MV-4-11 (cell line): ENCODE measurements at regions not wholly inside any gene's neighbourhood (a gene's known extent, or its start where the extent isn't known, plus 50 kb on each side); places are given as distances from the start of the nearest gene placed in this dataset.
A peak's percentile ranks its signal among the peaks of the same experiment; 100 is the strongest.

Experiments used
- DNase-seq: peaks from one replicate; lab custom pipeline; 2025; lab: John Stamatoyannopoulos, UW

DNA sequence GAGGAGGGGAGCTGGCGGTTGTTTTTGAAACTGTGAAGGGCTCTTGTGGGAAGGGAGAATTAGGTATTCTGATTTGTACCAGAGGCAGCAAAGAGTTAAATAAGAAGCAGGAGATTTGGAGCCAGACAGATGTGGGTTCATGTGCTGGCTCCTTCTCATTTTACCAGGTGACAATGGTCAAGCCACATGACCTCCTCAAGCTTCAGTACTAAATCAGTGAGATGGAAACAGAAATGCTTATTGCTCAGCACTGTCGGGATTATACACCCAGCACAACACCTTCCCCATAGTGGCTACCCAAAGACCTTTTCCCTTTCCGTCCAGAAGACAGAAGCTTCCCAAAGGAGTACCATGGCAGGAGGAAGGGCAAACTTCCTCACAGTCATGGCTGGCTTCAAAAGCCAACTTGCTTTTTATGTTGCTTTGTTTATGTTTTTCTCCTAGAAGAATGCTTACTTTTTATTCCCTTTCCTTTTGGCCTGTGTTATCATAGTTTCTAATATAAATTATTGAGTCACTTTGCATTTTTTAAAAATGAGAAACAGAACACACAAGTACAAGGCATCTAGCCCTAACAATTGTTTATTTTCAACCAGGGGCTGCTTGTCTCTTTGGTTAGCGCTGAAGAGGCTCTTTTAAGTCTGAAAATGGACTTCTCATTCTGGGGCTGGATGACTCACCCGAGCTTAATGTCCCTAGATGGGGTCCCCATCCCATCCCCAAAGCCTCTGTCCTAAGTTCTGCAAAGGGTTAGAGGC lies 181.5 kb upstream of the ZBED5 start:
- DNase-seq, result no peak

DNA sequence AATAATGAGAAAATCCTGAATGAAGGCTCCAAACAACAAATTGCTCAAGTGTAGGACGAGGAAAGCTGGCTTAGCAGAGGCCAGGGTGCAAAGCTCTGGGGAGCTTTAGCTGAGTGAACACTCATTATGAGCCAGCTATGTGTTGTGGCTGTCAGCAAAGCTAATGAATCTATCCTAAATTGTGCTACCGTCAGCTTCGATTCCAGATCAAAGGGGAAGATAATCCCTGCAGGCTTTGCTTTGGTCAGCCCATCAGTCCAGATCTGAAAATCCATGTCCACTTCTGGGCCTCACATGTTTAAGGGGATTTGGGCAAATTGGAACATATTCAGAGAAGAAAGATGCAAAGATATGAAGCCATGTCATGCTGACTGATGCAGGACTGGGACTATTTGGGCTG lies 180.9 kb upstream of the ZBED5 start:
- DNase-seq, result no peak

GRCh38 chr11:11038352-11038751 lies 180.5 kb upstream of the ZBED5 start:
- no peak for DNase-seq

GRCh38 chr11:11036848-11037732 lies 179.2 kb upstream of the ZBED5 start:
- peak; percentile 37 for DNase-seq

DNA sequence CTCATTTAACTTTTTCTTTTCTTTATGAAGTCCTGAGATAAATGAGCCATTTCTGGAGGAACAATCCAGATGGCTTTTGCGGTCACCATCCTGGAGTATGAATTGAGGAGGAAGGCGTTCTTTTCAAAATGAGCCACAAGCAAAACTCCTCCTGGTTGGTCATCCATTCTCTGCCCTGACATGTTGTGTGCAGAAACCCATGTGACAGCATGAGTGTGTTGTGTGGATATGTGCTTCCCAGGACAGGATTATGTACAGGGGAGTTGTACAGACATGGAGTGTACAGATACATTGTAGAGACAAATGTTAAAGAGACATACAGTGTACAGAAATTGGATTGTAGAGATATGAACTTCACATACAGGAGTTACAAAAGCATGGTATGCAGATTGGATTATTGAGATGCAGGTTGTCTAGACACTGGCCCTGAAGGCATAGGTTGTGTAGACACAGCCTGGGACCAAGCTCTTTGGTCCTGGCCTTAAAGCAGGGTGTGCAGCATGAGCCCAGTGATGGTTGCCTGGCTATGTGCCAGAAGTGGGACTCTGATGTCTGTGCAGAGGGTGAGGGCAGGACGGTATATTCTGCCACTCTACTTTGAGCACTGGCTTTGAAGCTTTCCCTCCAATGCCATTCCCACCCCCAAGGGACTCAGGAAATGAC lies 178.5 kb upstream of the ZBED5 start:
- no peak for DNase-seq

DNA sequence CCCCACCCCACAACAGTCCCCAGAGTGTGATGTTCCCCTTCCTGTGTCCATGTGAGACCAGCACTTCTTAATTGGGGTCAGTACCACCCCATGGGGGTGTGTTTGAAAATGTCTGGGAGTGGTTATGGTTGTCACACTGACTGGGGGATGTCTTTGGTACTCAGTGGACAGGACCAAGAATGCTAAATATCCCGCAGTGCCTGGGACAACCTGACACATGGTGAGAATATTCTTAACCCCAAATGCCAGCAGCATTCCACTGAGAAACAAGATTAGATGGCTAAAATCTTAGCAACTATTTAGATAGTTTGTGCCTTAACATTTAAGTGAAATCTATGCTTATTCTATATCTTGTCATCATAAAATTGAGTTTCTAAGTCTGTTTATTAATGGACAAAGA lies 177.5 kb upstream of the ZBED5 start:
- no peak for DNase-seq

GRCh38 chr11:11034476-11034875 lies 176.6 kb upstream of the ZBED5 start:
- DNase-seq, result no peak

GRCh38 chr11:11032066-11032465 lies 174.2 kb upstream of the ZBED5 start:
- DNase-seq, result no peak

- DNase-seq, result no peak
These were observed 171.2 kb upstream of the ZBED5 start for GRCh38 chr11:11029027-11029426.

DNA sequence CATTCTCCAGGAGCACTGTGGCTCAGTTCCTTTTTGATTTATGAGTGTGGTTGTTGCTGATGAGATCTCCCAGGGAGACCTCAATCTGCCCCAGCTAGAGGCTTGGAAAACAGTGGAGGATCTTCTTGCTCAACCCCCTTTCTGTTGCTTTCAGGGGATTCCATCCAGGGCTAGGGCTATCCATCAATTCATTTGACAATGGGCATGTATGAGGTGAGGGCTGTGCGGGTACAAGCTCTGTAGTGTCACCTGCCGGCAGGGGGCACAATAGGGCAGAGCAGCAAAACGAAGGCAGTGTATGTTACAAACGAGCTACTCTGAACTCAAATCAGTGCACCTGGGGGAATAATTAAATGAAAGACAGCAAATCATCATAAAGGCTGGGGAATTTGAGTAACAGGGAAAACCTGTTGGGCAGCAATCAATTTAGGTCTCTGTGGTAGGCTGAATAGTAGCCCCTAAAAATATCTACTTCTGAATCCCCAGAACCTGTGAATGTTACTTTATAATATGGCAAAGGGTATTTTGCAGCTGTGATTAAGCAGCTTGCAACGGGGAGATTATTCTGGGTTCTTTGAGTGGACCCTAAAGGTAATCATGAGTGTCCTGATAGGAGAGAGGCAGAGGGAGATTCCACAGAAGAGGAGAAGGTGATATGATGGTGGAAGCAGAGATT lies 170.3 kb upstream of the ZBED5 start:
- DNase-seq, result peak; percentile 25

- DNase-seq, result no peak
These were observed 169.4 kb upstream of the ZBED5 start for GRCh38 chr11:11027288-11027687.

GRCh38 chr11:11025087-11025486 lies 167.2 kb upstream of the ZBED5 start:
- peak; percentile 12 for DNase-seq

DNA sequence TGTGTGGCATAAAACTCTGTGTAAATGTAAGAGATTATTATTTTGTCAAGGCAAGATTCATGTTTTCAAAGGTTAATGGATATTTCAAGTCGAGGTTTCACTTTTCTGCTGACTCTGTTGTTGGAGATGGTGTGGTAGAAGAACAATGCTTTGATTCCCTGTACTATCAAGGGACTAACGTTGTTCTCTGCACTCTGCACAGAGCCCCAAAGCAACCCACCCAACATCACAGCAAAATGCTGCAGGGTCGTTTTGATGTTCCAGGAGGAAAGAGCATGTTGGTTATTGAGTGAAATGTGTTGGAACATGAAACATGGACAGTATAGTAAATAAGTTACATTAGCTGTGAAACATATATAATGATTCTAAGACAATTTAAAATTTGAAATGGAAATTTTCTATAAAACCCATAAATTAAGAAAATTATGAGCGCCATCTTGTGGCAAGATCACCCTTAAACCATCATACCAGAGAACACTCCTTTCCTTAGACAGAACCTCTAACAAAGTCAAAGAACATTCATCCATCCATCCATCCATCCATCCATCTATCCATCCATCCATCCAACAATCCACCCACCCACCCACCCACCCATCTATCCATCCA lies 164.4 kb upstream of the ZBED5 start:
- DNase-seq, result no peak

DNA sequence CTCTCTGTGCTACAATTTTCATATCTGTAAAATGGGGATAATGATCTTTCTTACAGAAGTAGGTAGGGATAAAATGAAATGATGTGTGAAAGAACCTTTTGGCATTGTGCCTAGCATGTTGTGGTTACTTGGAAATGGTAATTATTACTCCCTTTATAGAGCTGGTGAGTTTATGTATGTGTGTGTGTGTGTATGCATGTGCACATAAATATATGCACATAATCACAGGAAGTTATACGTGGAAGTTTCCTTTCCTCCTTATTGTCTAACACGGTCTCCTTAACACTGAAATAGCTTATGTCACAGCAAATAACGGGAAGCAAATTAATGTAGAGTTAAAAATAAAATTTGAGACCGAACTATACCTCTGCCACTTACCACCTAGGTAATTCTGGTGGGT lies 163.7 kb upstream of the ZBED5 start:
- DNase-seq, result no peak

GRCh38 chr11:11020747-11021149 lies 162.9 kb upstream of the ZBED5 start:
- DNase-seq, result no peak

DNA sequence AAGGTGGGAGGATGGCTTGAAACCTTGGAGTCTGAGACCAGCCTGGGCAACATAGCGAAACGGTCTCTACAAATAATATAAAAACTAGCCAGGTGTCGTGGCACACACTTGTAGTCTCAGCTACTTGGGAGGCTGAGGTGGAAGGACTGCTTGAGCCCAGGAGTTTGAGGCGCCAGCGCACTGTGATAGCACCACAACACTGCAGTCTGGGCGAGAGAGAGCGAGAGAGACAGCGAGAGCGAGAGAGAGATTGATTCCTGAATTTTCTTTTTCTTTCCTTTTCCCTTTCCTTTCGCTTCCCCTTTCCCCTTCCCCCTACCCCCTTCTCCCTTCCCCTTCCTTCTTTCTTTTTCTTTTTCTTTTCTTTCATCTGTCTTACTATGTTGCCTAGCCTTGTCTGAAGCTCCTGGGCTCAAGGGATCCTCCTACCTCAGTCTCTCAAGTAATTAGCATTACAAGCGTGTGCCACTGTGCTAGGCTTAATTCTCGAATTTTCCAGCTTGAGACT lies 162.4 kb upstream of the ZBED5 start:
- no peak for DNase-seq

GRCh38 chr11:11016943-11017342 lies 159.1 kb upstream of the ZBED5 start:
- DNase-seq, result no peak

GRCh38 chr11:11016068-11016467 lies 158.2 kb upstream of the ZBED5 start:
- peak; percentile 10 for DNase-seq

- no peak for DNase-seq
These were observed 153.8 kb upstream of the ZBED5 start for GRCh38 chr11:11011617-11012016.

- no peak for DNase-seq
These were observed 152.8 kb upstream of the ZBED5 start for GRCh38 chr11:11010624-11011127.

DNA sequence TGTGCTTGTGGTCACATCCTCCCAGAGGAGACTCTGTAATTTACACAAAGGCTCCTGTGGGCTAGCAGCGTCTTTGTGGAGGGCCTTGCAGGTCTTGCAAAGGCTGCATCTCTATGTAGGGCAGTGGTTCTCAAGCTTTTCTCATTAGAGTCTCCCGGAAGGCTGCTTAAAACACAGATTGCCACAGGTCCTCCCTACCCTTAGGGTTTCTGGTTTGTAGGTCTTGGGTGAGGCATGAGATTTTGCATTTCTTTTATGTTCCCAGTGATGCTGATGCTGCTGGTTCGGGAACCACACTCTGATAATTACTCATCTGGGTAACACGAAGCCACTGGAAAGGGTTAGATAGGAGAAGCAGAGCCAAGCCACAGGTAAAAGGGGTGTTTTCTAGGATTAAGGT lies 151.3 kb upstream of the ZBED5 start:
- no peak for DNase-seq
